ENCODE measurements at regions not wholly inside any gene's neighbourhood (a gene's known extent, or its start where the extent isn't known, plus 50 kb on each side); places are given as distances from the start of the nearest gene placed in this dataset.
"Not testable (repeated sequence)": the region's sequence is repeated elsewhere in the genome, so short reads cannot be mapped to it uniquely, and the experiment has no call there.

DNA sequence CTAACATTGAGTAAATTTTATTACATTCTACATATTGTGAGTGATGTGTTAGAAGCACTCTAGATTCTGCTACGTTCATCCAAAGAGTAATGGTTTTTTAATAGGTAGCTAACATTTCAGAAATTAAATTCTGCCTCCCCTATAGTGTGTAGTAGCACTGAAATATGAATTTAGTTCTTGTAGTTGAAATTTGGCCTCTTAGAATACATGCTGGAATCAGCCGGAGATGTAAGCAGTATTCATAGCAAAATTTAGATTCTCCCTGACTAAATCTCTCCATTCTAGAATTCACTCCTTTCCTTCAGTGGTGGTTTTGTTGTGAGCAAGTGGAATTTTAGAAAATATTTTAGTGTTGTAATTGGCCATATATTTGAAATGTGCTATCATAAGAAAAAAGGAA lies 799.9 kb upstream of the CDH10 start:
- H3K4me3 ChIP-seq (ENCODE audit: low read depth, low read length), result no peak overlapping the region
- DNase-seq (ENCODE audit: low read depth), result no peak
- TF ChIP-seq, protein P1, sequence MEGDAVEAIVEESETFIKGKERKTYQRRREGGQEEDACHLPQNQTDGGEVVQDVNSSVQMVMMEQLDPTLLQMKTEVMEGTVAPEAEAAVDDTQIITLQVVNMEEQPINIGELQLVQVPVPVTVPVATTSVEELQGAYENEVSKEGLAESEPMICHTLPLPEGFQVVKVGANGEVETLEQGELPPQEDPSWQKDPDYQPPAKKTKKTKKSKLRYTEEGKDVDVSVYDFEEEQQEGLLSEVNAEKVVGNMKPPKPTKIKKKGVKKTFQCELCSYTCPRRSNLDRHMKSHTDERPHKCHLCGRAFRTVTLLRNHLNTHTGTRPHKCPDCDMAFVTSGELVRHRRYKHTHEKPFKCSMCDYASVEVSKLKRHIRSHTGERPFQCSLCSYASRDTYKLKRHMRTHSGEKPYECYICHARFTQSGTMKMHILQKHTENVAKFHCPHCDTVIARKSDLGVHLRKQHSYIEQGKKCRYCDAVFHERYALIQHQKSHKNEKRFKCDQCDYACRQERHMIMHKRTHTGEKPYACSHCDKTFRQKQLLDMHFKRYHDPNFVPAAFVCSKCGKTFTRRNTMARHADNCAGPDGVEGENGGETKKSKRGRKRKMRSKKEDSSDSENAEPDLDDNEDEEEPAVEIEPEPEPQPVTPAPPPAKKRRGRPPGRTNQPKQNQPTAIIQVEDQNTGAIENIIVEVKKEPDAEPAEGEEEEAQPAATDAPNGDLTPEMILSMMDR (conservative IDR thresholded peaks at IDR 0.05; ENCODE audit: low read depth, low read length), result no peak

DNA sequence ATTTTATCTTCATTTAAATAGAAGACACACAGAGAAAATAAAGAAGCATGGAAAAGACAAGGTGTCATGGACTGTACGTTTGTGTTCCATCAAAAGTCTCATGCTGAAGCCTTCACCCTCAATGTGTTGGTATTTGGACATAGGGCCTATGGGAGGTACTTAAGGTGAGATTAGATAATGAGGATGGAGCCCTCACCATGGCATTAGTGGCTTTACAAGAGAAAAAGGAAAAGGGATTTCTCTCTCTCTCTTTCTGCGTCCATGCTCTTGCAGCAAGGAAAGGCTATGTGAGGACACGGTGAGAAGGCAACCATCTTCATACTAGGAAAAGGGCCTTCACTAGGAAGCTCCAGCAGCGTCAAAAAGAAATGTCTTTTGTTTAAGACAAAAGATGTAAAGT lies 797.0 kb upstream of the CDH10 start:
- DNase-seq (ENCODE audit: low read depth), result no peak
- H3K4me3 ChIP-seq (ENCODE audit: low read depth, low read length), result no peak overlapping the region
- TF ChIP-seq, protein P1 (conservative IDR thresholded peaks at IDR 0.05; ENCODE audit: low read depth, low read length), result no peak

DNA sequence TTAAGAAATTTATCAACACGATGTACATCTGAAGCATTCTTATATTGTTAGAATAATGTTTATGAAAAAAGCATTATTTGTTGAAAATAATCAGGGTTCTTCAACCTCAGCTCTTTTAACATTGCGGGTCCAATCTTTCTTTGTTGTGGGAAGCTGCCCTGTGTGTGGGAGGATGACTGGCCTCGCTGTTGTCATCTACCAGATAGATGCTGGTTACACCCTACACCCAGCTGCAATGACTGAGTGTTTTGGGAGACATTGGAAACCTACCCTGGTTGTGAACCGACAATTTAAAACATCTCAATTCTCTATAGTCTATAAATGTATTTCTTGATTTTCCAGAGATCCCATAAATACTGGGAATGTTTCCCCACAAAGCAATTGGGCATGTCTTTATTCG lies 794.2 kb upstream of the CDH10 start:
- no peak overlapping the region for H3K4me3 ChIP-seq (ENCODE audit: low read depth, low read length)
- TF ChIP-seq, protein P1 (conservative IDR thresholded peaks at IDR 0.05; ENCODE audit: low read depth, low read length), result no peak
- no peak for DNase-seq (ENCODE audit: low read depth)

DNA sequence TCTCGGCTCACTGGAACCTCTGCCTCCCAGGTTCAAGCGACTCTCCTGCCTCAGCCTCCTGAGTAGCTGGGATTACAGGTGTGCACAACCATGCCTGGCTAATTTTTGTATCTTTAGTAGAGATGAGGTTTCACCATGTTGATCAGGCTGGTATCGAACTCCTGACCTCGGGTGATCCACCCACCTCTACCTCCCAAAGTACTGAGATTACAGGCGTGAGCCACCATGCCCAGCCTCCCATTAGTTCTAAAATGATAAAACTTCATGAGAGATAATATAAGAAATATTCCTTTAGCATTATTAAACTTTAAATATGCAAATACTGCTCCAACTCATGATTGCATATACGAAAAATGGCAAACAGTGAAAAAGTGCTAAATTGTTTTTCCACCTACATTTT lies 793.6 kb upstream of the CDH10 start:
- not testable (repeated sequence) for H3K4me3 ChIP-seq (ENCODE audit: low read depth, low read length); DNase-seq (ENCODE audit: low read depth)

DNA sequence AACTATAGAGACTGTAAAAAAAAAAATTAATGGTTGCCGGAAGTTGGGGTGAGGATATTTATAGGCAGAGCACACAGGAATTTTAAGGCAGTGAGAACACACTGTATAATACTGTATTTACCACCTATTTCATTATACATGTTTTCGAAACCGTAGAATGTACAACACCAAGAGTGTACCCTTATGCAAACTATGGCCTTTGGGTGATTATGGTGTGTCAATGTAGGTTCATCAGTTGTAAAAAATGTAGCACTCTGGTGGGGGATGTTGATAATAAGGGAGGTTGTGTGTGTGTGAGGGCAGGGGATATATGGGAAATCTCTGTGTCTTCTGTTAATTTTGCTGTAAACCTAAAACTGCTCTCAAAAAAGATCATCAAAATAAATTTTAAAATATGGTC lies 791.7 kb upstream of the CDH10 start:
- TF ChIP-seq, protein P1 (conservative IDR thresholded peaks at IDR 0.05; ENCODE audit: low read depth, low read length), result no peak
- no peak for DNase-seq (ENCODE audit: low read depth)
- H3K4me3 ChIP-seq (ENCODE audit: low read depth, low read length), result no peak overlapping the region

DNA sequence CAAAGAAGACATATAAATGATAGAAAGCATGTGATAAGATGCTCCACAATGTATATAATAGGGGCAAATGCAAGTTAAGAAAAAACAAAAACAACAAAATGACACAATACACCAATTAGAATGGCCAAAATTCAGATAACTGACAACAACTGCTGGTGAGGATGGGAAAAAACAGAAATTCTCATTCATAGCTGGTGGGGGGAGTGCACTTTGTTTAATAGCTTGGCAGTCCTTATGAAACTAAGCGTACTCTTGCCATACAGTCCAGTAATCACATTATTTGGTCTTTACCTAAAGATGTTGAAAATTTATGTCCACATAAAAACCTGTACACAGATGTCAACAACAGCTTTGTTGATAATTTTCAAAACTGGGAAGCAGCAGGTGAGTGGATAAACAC lies 791.1 kb upstream of the CDH10 start:
- H3K4me3 ChIP-seq (ENCODE audit: low read depth, low read length), result no peak overlapping the region
- TF ChIP-seq, protein P1 (conservative IDR thresholded peaks at IDR 0.05; ENCODE audit: low read depth, low read length), result no peak
- no peak for DNase-seq (ENCODE audit: low read depth)

DNA sequence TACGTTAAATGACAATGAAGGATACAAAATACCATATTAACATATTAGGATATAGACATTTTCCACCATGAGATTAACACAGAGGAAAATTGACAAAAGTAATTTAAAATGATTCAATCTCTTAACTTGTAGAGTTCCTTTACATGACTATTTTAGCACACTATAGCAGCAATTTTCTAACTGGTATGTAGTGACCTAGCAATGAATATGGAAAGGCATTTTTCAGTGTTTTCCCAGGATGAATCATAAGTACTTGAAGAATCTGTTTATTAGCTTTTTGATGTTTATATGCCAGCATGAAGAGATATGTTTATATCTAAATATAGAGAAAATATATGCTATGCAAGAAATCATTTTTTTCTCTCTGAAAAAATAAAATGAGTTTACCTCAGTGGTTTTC lies 782.5 kb upstream of the CDH10 start:
- TF ChIP-seq, protein P1 (conservative IDR thresholded peaks at IDR 0.05; ENCODE audit: low read depth, low read length), result no peak

DNA sequence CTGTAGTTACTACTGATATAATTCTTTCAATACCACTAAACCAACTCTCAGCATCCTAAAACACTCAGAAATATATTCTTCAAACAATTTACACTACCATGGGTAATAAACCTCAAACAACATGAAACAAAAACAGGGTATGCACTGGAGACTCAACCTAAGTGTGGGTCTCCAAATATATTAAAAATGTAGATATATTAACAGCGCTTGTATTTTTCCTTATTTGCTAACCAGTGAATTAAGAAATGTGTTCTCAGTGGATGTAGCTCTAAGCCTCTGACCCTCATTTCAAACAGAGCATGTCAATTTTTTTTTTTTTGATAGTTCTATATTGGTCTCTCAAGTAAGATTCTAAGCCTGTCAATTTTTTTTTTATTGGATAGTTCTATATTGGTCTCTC lies 778.5 kb upstream of the CDH10 start:
- DNase-seq (ENCODE audit: low read depth), result no peak
- no peak overlapping the region for H3K4me3 ChIP-seq (ENCODE audit: low read depth, low read length)
- TF ChIP-seq, protein P1 (conservative IDR thresholded peaks at IDR 0.05; ENCODE audit: low read depth, low read length), result no peak

More for the DNA sequence above, 782.5 kb upstream of the CDH10 start:
- no peak for DNase-seq (ENCODE audit: low read depth)
- no peak overlapping the region for H3K4me3 ChIP-seq (ENCODE audit: low read depth, low read length)
